Adrenal gland (tissue), 9 donors: ENCODE measurements at regions not wholly inside any gene's neighbourhood (a gene's known extent, or its start where the extent isn't known, plus 50 kb on each side); places are given as distances from the start of the nearest gene placed in this dataset.

ENCODE experiments used
- DNase-seq, 7 donors: peaks; one replicate each; pipeline ENCODE4 v3.0.0-alpha.2; 2019 to 2020
- H3K27ac ChIP-seq, 5 donors: fragments of 200-600 bp; sonication (generic) in 4 of 5; 1 replicate in 3 of 5; 2 replicates in 2 of 5; pipeline versions ENCODE4 v1.5.1 to v1.8.0; 2016 to 2020; ENCODE audit warnings: mild to moderate bottlenecking in 1 of 5
- H3K27me3 ChIP-seq: fragments of 200-600 bp; 2 replicates; pipeline ENCODE4 v1.8.0; 2021
- H3K36me3 ChIP-seq, 2 donors: fragments of 200-600 bp; replicated peaks in 1 of 2; 1 replicate in 1 of 2; 2 replicates in 1 of 2; pipeline versions ENCODE4 v1.5.1 to v1.8.0; 2018 to 2022
- H3K4me1 ChIP-seq, 2 donors: fragments of 200-600 bp; replicated peaks in 1 of 2; 1 replicate in 1 of 2; 2 replicates in 1 of 2; pipeline versions ENCODE4 v1.5.1 to v1.8.0; 2018 to 2021
- H3K4me3 ChIP-seq, 4 donors: fragments of 200-600 bp; sonication (generic) in 3 of 4; one replicate each; pipeline ENCODE4 v1.5.1; 2016 to 2018
- H3K9me3 ChIP-seq, 3 donors: fragments of 200-600 bp; sonication (generic) in 1 of 3; replicated peaks in 1 of 3; 1 replicate in 2 of 3; 2 replicates in 1 of 3; pipeline versions ENCODE4 v1.5.1 to v1.8.0; 2016 to 2021
- CTCF ChIP-seq, 6 experiments: fragments of 450-650 bp in 4 of 6; fragments of 200-600 bp in 2 of 6; sonication (generic) in 1 of 6; IDR thresholded peaks; 1 replicate in 5 of 6; 2 replicates in 1 of 6; pipeline versions ENCODE4 v1.5.1 to v1.8.0; 2016 to 2021; ENCODE audit warnings: antibody characterized with exemption in 6 of 6, mild to moderate bottlenecking in 2 of 6, moderate library complexity in 1 of 6
- POLR2A ChIP-seq, 2 donors: fragments of 450-650 bp; IDR thresholded peaks; one replicate each; pipeline ENCODE4 v1.6.1; 2017; ENCODE audit warnings: antibody characterized with exemption in 2 of 2, mild to moderate bottlenecking in 2 of 2, moderate library complexity in 1 of 2
- WGBS, 4 donors: extraction: QIAGEN DNeasy Blood & Tissue Kit in 2 of 4; methylation state at CpG; one replicate each; pipeline versions ENCODE4 v1.1.5 to v1.1.7; 2013 to 2017; 5-methylcytosine and 5-hydroxymethylcytosine counted together
- intact Hi-C, 2 donors: fragments of 100-400 bp; cut with DNase I; formaldehyde crosslinking; loops; one replicate each; pipeline versions ENCODE4 v1.14.1 to v1.15.0; 2022 to 2023
- donor health status: healthy with polysubstance abuse.
- donor health status: Bipolar disorder and iron deficiency.
- donor health status: DM: yes; HTN: yes; CAD: no.
- donor health status: DM: no; HTN: no; CAD: no.
- donor health status: DM: no; HTN: no; CAD: no.

- Histone ChIP-seq H3K4me3 (no peak overlapping the region), H3K9me3 (peaks cover 0 to 9% (median 0%) of the 10 kb centered on the region in 3 donors), H3K4me1 (no peaks in the 10 kb centered on the region), H3K27ac (no peak overlapping the region), H3K36me3 (no peaks in the 10 kb centered on the region), H3K27me3 (no peaks in the 10 kb centered on the region)
- WGBS, 4 donors: 83 to 92% (median 90%) methylated on average over 2 of the region's 2 CpGs
- no peak for TF ChIP-seq POLR2A (IDR thresholded peaks at IDR 0.05)
- TF ChIP-seq CTCF (IDR thresholded peaks at IDR 0.05): peak in 4 of 6 experiments; percentile 9 to 42 (median 16)
- DNase-seq: no peak
- intact Hi-C loops: no loop called here
These were observed 66.1 kb upstream of the EDIL3 start for GRCh38 chr5:84450617-84451414.

GRCh38 chr5:84445049-84445685, 60.5 kb upstream of the EDIL3 start:
- Histone ChIP-seq H3K4me1 (no peaks in the 10 kb centered on the region), H3K4me3 (no peak overlapping the region), H3K27ac (no peak overlapping the region), H3K9me3 (no peaks in the 10 kb centered on the region), H3K36me3 (no peaks in the 10 kb centered on the region), H3K27me3 (no peaks in the 10 kb centered on the region)
- TF ChIP-seq CTCF (IDR thresholded peaks at IDR 0.05): no peak
- TF ChIP-seq POLR2A (IDR thresholded peaks at IDR 0.05): no peak
- no peak for DNase-seq
- intact Hi-C loops: no loop called here
- WGBS, 4 donors: 56 to 72% (median 62%) methylated on average over 2 of the region's 2 CpGs

GRCh38 chr5:84438456-84438855, 53.8 kb upstream of the EDIL3 start:
- H3K27ac ChIP-seq: no peak overlapping the region
- H3K4me3 ChIP-seq: no peak overlapping the region
- H3K36me3 ChIP-seq: no peaks in the 10 kb centered on the region
- H3K4me1 ChIP-seq: no peaks in the 10 kb centered on the region
- no peak for DNase-seq
- TF ChIP-seq CTCF (IDR thresholded peaks at IDR 0.05) (no peak), POLR2A (IDR thresholded peaks at IDR 0.05) (no peak)
- no peaks in the 10 kb centered on the region for H3K9me3 ChIP-seq
- whole genome bisulfite sequencing, 4 donors: 94 to 95% (median 95%) methylated on average over 1 of the region's 1 CpG
- no peaks in the 10 kb centered on the region for H3K27me3 ChIP-seq
- intact Hi-C loops: no loop called here

- no peak for TF ChIP-seq POLR2A (IDR thresholded peaks at IDR 0.05)
- no peak for TF ChIP-seq CTCF (IDR thresholded peaks at IDR 0.05)
- DNase-seq: no peak
- no peak overlapping the region for H3K4me3 ChIP-seq
- no peaks in the 10 kb centered on the region for H3K36me3 ChIP-seq
- H3K4me1 ChIP-seq: no peaks in the 10 kb centered on the region
- no peak overlapping the region for H3K27ac ChIP-seq
- 80 to 96% (median 91%) methylated on average over 2 of the region's 2 CpGs for WGBS, 4 donors
- no peaks in the 10 kb centered on the region for H3K9me3 ChIP-seq
- intact Hi-C loops: no loop called here
- H3K27me3 ChIP-seq: no peaks in the 10 kb centered on the region
These were observed 53.1 kb upstream of the EDIL3 start for GRCh38 chr5:84437673-84438315.
